ENCODE measurements at regions not wholly inside any gene's neighbourhood (a gene's known extent, or its start where the extent isn't known, plus 50 kb on each side); places are given as distances from the start of the nearest gene placed in this dataset.

DNA sequence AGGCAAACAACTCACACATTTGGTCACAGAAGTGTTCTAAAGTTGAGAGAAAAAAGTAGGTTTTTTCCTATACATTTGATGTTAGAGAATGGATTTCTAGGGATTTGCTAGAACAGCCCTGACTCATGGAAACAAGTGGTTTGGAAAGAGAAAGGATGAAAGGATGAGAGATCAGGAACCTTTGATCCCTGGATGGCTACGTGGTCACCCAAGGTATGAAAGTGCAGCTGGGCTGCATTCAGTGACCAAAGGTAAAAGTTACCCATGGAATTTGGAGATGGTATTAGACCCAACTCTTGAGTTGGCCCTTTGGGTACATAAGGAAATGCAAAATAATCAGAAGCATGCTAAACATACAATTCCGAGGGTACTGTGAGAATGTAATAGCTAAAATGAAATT, 61.3 kb upstream of the SPIN1 start:
- no peak for DNase-seq (ENCODE audit: low read depth in 1 of 2, low spot score in 1 of 2)

DNA sequence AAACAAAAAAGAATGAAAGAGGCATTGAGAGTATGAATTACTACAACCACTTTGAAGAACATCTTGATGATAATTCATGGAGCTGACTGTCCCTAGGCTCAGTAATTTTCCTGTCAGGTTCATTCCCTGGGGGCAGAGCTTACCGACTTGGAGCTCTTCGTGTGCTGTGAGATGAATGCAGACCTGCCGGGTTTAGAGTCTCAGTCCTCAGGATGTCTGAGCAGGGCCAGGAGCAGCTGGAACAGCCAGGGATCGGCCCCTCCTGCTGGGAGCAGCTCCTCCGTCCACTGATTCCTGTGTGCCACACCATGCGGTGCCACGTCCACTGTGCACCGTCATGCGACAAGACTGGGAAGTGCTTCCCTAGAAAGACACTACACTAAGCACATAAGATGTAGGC, 62.2 kb upstream of the SPIN1 start:
- no peak for DNase-seq (ENCODE audit: low read depth in 1 of 2, low spot score in 1 of 2)

DNA sequence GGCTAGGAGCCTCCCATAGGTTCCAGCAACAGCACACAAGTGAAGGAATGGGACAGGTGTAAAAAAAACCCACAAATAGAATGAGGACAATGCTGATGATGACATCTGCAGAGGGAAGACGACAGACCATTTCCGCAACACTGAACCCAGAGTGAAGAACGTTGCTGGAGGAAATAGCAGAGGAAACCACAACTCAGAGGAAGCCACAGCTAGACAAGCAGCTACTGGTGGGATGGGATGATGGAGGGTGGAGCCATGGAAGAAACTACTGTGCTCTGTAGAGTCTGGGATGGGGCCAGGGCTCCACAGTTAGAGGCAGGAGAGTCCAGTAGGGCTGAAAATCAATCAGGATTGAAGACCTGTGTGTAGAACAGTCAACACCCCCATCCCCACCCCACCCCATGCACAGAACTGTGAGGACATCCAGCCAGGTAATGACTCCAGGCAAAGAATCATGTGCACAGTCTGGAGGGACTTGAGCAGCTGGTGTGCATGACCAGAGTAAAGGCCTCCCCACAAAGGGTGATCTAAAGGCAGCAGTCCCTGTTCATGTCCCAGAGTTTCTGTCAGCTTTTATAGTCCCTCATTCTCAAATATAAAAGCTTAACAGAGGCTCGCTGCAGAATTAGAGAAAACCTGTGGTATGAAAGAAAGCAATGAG, 65.2 kb upstream of the SPIN1 start:
- peak in 1 of 2 donors; percentile 10 for DNase-seq (ENCODE audit: low read depth in 1 of 2, low spot score in 1 of 2)

DNA sequence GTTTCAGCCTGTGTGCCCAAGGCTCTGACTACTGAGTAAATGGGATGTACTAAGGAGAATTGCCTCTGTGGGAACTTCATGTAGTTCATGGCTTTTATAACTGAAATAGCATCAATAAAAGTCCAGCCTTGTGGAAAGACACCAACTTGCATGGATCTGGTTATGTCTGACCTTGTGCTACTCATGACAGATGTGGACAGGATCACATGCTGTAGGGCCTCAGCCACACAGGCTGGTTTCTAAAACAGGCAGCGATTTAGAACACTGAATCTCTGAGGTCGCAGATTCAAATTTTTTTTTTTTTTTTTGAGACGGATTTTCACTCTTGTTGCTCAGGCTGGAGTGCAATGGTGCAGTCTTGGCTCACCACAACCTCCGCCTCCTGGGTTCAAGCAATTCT, 66.5 kb upstream of the SPIN1 start:
- no peak for DNase-seq (ENCODE audit: low read depth in 1 of 2, low spot score in 1 of 2)

DNA sequence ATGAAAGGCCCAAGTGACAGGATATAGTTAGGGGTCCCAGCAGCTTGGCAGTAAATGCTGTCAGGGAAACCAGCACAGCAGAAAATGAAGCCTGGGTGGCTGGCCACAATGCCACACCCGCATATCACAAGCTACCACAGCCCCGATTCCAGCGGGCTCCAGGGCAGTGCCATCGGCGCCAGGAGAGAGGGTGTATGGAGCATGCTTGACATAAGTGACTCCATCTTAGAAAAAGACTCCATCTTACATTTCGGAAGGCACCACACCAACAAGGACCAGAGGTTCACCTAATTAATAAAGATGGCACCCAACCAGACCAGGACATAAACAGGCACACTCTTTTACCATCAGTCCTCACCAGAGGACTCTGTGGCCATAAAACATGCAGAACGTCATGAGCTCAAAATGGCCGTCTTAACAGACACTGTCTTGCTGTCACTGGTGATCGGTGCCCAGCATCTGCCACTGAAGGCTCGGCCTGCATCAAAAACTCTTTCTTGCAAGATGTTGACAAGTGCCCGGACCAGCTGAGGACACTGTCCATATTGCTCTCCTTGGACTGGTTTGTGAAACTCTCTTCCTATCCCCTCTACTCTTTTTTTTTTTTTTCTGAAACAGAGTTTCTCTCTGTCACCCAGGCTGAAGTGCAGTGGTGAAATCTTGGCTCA, 67.4 kb upstream of the SPIN1 start:
- DNase-seq (ENCODE audit: low read depth in 1 of 2, low spot score in 1 of 2) = no peak

DNA sequence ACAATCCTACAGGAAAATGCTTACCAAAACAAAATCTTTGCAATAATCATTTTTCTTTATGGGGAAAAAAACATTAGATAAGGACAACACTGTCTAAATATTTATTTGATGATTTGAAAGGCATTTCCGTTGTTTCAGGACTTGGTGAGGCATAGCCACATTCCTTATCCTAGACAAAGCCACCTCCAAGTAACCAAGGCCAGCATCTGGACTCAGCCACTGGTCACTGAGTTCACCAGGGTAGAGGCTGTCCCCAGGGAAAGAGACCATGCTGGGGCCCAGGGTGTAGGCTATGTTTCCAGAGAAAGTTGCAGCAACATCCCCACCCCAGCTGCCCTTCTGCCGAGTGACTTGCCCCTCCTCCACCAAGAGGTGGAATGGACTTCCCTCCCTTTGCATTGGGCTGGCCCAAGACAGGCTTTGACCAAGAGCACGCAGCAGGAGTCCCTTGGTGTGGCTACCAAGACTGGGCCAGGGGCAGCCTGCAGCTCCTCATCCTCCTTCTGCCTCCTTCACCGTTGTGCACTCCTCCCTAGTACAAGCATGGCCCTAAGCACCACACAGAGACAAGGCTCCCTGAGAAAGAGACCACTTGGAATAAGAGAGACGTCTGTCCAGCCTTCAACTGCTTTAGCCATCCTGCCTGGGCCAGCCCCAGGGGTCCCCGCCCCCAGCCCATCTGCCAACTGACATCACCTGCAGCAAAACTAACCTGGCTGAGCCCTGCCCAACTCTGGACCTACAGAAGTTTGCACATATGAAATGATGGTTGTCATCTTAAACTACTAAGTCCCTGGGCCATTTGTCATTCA, 68.1 kb upstream of the SPIN1 start:
- DNase-seq (ENCODE audit: low read depth in 1 of 2, low spot score in 1 of 2) = no peak

DNA sequence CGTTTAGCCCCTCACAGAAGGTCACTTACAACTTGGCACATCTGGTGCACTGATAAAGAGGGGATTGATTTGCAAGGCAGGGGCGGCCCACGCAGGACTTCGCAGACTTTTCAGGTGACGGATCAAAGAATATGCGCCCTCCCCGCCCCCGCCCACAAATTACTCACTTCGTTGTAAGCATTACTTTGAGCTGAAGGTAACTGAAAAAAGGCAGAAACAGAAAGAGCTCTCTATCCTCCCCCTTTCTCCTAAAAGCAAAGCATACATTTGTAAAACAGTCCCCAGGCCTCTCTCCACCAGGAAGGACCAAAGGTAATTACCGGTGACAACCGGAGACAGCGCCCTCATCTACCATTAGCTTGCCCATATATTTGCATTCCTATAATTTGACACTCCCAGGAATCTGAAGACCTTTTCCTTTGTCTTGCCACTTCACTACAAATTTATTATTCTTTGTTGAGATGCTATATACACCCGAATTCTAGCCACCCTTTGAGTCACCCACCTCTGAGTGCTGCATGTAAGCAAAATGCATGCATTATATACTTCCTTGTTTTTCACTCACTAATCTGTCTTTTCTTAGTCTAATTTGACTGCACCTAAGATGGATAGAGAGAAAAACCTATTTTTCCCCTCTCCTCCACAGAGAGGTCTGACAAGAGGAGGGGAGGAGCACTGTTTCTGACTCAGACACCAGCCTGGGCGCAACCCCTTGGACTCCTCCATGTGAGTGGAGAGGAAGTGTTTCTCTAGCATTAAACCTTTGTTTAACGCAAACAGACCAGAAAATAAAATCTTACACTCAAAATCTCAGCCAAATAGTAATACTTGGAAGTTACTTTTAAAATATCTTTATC, 74.7 kb upstream of the SPIN1 start:
- DNase-seq (ENCODE audit: low read depth in 1 of 2, low spot score in 1 of 2) = peak in 1 of 2 donors; percentile 48

DNA sequence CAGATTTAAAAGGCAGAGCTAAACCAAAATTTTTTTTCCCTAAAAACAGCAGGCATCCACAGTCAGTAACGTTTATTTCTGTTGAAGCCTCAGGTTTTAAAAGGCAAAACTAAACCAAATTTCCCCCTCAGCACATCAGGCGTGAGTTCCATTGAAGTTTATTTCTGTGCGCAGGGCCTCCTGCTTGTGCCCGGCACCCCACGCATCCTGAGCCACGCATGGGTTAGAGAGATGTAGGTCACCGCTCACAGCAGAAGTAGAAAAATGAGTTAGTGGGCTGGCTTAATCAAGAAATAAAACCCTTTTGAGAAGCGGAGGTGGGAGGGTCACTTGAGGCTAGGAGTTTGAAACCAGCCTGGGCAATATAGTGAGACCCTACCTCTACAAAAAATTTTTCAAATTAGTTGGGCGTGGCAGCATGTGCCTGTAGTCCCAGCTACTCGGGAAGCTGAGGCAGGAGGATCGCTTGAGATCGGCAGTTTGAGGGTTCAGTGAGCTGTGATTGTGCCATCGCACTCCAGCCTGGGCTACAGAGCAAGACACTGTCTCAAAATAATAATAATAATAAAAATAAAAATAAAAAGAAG, 75.6 kb upstream of the SPIN1 start:
- no peak for DNase-seq (ENCODE audit: low read depth in 1 of 2, low spot score in 1 of 2)

DNA sequence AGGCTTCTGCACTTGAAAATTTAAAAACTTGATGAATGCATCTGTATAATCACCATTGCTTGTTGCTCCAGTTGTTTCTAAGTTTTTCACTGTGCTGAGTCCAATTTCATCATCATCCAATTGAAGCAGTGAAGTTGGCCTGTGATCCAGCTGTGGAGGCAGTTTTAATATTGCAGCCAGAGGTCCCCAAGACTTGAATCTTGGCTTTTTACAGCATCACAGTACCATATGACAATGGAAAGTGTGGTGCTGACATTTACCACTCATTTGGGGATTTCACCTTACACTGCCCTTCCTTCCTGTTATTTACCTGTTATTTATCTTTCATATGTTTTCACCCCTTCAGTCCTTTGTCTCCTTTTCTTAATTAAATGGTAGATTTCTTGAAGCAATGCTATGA, 76.2 kb upstream of the SPIN1 start:
- DNase-seq (ENCODE audit: low read depth in 1 of 2, low spot score in 1 of 2) = no peak

DNA sequence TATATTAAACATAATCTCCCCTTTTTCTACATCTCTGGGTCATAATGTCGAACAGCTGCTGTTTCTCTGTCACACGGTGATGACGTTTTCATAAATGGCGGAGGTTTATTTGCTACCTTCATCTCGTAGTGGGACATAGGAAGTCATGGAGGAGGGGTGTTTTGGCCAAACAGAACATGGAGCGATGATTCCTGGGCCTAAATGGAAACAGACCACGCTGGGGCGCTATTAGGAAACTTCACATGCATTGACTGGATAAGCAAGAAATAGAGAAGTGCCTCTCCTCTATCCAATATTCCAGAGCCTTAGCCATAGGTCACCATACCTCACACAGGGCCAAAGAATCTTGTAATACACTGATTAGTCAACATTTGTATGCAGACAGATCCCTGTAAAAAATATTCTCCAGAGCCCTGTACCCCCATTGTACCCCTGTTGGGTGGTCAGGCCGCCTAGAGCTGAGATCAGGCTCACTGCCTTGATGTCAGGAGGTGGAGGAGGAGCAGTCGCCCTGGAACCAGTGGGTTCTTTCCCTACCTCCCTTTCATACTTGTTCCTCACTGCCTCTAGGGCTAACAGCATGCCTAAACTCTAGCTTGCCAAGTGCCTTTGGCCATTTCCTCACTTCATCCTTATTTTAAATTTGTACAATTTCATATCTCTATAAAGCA, 77.8 kb upstream of the SPIN1 start:
- no peak for DNase-seq (ENCODE audit: low read depth in 1 of 2, low spot score in 1 of 2)

DNA sequence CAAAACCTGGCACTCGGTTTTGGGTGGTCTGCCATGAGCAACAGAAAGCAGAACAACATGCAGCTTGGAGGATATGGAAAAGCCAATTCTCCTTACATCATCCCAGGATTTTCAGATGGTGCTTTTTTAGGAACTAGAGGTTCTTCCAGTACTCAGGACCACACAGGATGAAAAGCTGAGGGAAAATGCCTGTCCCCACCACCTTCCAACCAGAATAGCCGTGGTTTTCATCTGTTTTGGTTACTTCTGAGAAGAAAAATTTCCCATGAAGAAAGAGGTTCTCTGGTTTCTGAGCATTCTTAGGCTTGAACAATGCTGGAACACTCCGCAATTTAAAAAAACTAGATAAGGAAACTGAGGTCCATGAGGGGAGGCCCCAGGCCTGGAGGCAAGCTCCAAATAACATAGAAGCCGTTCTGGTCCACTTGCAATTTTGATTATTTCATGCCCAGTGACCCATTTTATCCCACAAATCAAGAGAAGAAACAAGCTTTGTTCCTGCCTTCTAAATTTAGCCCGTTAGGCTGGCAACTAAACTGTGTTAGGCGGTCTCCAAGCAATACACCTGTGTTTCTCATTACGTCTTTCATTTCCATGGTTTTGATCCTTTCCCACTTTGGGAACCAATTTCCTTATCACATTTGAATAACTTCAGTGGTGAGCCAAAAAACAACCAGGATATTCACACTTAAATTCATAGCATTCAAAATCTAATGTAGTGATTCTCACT, 79.2 kb upstream of the SPIN1 start:
- no peak for DNase-seq (ENCODE audit: low read depth in 1 of 2, low spot score in 1 of 2)

DNA sequence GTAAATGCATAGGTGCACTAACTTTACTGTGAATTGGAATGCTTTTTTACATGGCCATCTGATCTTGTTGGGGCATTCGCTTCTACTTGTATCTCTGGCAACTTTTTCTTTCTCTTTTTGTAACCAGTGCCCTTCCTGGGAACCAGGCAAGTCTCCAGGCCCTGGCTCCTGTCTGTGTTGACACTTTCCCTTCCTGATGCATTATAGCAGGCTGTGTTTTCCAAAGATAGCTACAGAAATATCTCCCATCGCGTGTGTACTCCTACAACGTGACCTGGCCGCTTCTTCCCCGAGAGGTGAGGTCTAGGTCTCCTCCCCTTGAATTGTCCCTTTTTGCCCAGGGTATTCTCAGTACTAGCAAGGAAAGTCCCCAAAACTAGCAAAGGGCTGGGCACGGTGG, 81.1 kb upstream of the SPIN1 start:
- DNase-seq (ENCODE audit: low read depth in 1 of 2, low spot score in 1 of 2) = no peak

DNA sequence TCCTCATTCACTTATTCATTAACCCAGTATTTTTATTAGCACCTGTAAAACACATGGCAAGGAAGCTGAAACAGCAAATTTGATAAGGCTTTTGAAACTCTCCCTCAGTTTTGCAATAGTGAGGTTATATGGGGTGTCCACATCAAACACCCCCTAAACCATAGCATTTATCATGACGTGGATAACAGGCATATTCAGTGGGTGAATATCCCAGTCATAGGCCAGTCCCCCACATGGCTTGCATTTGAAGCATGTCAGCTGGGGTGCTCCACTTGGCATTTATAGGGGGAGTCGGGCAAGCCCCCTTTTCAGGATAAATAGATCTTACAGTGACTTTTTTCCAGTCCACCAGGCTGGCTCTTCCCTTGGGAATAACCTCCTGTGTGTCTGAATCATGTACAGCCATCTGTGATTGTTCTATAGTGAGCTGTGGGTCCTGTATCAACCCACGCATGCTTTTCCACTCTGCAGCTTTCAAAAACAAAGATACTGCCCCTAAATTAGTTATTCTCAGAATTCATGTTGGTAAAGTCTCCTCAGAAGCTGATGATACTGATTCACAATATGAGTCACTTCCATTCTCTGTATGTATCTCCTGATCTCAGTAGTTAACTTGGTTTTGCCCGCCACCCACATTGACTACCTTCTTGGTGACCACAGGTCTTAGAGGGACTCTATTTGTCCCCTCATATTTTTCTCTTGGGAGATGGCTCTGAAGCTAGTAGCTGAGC, 84.4 kb upstream of the SPIN1 start:
- DNase-seq (ENCODE audit: low read depth in 1 of 2, low spot score in 1 of 2) = no peak

DNA sequence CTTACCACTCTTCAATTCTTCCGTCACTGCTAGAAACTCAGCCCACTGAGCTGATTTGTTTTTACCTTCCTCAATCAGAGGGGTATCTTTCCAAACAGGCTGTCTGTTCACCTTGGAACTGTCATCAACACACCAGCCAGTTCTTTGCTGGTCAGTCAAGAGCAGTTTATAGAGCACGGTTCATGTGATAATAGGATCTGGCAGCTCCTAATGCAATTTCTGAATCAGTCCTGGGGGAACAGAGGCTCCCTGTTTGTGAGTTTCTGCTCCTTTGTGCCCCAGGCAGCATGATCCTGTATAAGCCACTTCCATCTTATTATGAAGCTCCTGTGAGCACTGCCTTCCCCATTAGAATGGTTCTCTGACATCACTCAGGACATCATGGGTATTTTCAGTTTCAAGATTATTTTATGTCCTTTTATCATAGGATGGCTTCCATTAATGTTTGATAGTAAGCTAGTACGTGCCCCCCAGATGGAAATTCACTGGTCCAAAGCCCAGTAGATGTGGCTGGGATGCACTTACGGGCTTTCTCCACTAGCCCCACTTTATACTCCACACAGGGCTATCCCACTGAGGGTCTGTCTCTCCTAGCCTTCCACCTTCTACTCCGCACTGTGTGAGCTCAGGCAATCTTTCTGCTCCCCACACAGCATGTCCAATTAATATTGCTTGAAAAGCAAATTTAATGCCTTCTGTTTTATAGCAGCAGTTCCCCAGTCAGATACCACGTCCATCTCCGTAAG, 85.5 kb upstream of the SPIN1 start:
- no peak for DNase-seq (ENCODE audit: low read depth in 1 of 2, low spot score in 1 of 2)

DNA sequence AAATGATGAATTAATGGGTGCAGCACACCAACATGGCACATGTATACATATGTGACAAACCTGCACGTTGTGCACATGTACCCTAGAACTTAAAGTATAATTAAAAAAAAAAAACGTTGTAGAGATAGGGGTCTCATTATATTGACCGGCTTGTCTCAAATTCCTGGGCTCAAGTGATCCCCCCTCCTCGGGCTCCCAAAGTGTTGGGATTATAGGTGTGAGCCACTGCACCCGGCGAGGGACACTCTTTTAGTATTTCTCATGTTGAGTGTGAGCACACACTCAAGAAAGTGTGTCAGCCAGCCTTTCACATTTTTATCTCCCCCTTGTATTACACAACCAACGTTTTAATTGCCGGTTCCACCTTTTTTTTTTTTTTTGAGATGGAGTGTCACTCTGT, 87.7 kb upstream of the SPIN1 start:
- no peak for DNase-seq (ENCODE audit: low read depth in 1 of 2, low spot score in 1 of 2)

DNA sequence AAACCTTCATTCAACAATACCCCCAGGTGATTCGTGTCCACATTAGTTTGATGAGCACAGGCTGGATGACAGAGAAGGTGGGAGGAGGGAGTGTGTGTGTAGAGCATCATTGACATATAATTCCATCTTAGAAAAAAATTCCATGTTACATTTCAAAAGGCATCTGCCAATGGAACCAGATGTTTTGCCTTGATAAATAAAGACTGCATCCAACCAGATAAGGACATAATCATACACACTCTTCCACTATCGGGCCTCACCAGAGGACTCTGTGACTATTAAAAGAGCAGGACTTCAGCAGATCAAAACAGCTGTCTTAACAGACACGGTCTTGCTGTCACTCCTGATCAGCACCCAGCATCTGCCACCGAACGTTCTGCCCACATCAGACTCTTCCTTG, 96.4 kb upstream of the SPIN1 start:
- no peak for DNase-seq (ENCODE audit: low read depth in 1 of 2, low spot score in 1 of 2)

DNA sequence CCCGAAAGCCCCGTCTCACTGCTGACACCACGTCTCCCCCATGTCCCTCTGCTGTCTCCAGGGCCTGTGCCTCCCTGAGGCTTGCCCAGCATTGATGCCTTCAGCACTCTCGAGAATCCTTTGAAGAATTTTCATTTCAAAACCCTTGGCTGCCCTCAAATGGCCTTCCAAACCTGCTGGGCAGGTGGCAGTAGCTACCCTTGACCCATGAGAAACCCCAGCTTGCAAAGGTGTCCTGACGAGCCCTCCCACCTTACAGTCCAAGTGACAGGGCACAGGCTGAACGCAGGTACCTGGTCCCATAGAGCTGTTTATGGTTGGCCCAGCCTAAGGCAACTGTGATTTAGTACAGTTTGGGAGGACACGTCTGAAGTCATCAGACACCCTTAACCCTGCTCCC, 97.2 kb upstream of the SPIN1 start:
- DNase-seq (ENCODE audit: low read depth in 1 of 2, low spot score in 1 of 2) = no peak

DNA sequence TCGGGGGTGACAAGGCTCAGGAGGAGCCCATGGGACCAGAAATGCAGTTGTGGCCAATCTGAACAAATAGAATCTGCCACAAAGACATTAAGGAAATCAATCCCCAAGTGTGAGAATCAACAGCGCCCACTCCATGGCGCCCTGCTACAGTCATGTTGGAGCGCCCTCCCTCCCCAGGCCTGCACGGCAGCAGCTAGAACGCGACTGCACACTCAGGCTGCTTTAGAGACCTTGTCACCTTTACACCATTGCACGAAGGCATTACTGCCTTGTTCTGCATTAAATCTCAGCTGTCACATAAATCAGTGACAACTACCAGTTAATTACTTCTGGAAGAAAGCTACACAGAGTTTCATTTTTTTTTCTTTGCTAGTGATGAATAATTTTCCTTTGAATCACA, 98.7 kb upstream of the SPIN1 start:
- no peak for DNase-seq (ENCODE audit: low read depth in 1 of 2, low spot score in 1 of 2)
